Endothelial cell of umbilical vein (primary cell): ENCODE measurements at regions not wholly inside any gene's neighbourhood (a gene's known extent, or its start where the extent isn't known, plus 50 kb on each side); places are given as distances from the start of the nearest gene placed in this dataset.

Source experiments
- BruUV-seq: library from RNA; stranded (reverse); fragments of 400-500 nt; replicated peaks from 2 replicates; lab custom pipeline; 2021; lab: Mats Ljungman, UMichigan
- CTCF ChIA-PET: fragments of 300-600, 350-600 bp; sonication (Branson Sonifier 250); formaldehyde crosslinking; loops from one replicate; lab custom pipeline; 2021; ENCODE audit warnings: antibody characterized with exemption, inconsistent platforms; lab: Charles Lee
- POLR2A ChIA-PET: fragments of 300-600, 350-600 bp; sonication (Branson Sonifier 250); formaldehyde crosslinking; loops from one replicate; lab custom pipeline; 2021; ENCODE audit warnings: antibody characterized with exemption, inconsistent platforms; lab: Charles Lee
- DNase-seq: peaks from one replicate; pipeline ENCODE4 v3.0.0-alpha.2; 2011; ENCODE audit warnings: low read depth, low spot score
- FAIRE-seq: peaks from 2 replicates; lab custom pipeline; 2011; peaks lifted over from hg19 to GRCh38; lab: Jason Lieb, UNC
- H2AFZ ChIP-seq: 2 replicates; pipeline ENCODE4 v1.6.0; 2012; ENCODE audit warnings: low read depth, low read length, control low read depth, inconsistent platforms
- H3K27ac ChIP-seq: 2 replicates; pipeline ENCODE4 v1.5.1; 2011; ENCODE audit warnings: low read depth, mild to moderate bottlenecking, control low read depth, low read length, moderate library complexity; ENCODE audit not compliant: insufficient read depth
- H3K27me3 ChIP-seq, 2 experiments: 2 replicates each; pipeline versions ENCODE4 v1.6.0 to v1.6.1; 2011; ENCODE audit warnings: low read length in 2 of 2, mixed read lengths in 1 of 2; ENCODE audit not compliant: control insufficient read depth in 2 of 2, insufficient read depth in 2 of 2
- H3K36me3 ChIP-seq, 2 experiments: 2 replicates in 1 of 2; 3 replicates in 1 of 2; pipeline ENCODE4 v1.5.1; 2011; ENCODE audit warnings: low read length in 2 of 2, mild to moderate bottlenecking in 1 of 2, moderate library complexity in 1 of 2; ENCODE audit not compliant: control insufficient read depth in 2 of 2, insufficient read depth in 2 of 2; ENCODE audit errors: extremely low read depth in 1 of 2
- H3K4me1 ChIP-seq: 3 replicates; pipeline ENCODE4 v1.5.1; 2011; ENCODE audit warnings: mild to moderate bottlenecking, low read length; ENCODE audit not compliant: control insufficient read depth, insufficient read depth; ENCODE audit errors: extremely low read depth
- H3K4me2 ChIP-seq: 2 replicates; pipeline ENCODE4 v1.6.1; 2011; ENCODE audit warnings: low read length, control low read depth, mixed read lengths; ENCODE audit not compliant: insufficient read depth
- H3K4me3 ChIP-seq, 3 experiments: fragments of 200-600 bp in 1 of 3; sonication (generic), shearing (Covaris generic) in 1 of 3; replicated peaks in 1 of 3; 2 replicates each; pipeline ENCODE4 v1.5.1; 2011 to 2016; ENCODE audit warnings: control low read depth in 3 of 3, low read length in 3 of 3, mild to moderate bottlenecking in 2 of 3, inconsistent platforms in 1 of 3, low read depth in 1 of 3, moderate library complexity in 1 of 3; ENCODE audit not compliant: insufficient read depth in 1 of 3
- H3K79me2 ChIP-seq: 2 replicates; pipeline ENCODE4 v1.6.0; 2012; ENCODE audit warnings: low read length, inconsistent platforms; ENCODE audit not compliant: control insufficient read depth, insufficient read depth
- H3K9ac ChIP-seq: replicated peaks from 2 replicates; pipeline ENCODE3; 2011; ENCODE audit warnings: low read length, control low read depth; ENCODE audit not compliant: insufficient read depth; ENCODE audit errors: extremely low read depth
- H3K9me1 ChIP-seq: replicated peaks from 3 replicates; pipeline ENCODE4 v1.6.0; 2011; ENCODE audit warnings: mild to moderate bottlenecking, low read length; ENCODE audit not compliant: control insufficient read depth, insufficient read depth; ENCODE audit errors: extremely low read depth
- H3K9me3 ChIP-seq: replicated peaks from 2 replicates; pipeline ENCODE4 v1.5.1; 2012; ENCODE audit warnings: low read length, inconsistent platforms; ENCODE audit not compliant: control insufficient read depth, insufficient read depth
- H4K20me1 ChIP-seq: replicated peaks from 2 replicates; pipeline ENCODE3; 2011; ENCODE audit warnings: mild to moderate bottlenecking, low read length; ENCODE audit not compliant: control insufficient read depth, insufficient read depth; ENCODE audit errors: extremely low read depth
- EZH2 ChIP-seq: IDR thresholded peaks from 2 replicates; pipeline ENCODE4 v1.6.1; 2012; ENCODE audit warnings: borderline replicate concordance, low read depth, mild to moderate bottlenecking, moderate library complexity, low read length, inconsistent platforms; ENCODE audit not compliant: severe bottlenecking
- FOS ChIP-seq: IDR thresholded peaks from 2 replicates; pipeline ENCODE4 v1.6.1; 2011; ENCODE audit warnings: mild to moderate bottlenecking, low read length, moderate library complexity, borderline replicate concordance; ENCODE audit not compliant: insufficient read depth
- GATA2 ChIP-seq: IDR thresholded peaks from 2 replicates; pipeline ENCODE4 v1.7.0; 2011; ENCODE audit warnings: low read depth, mild to moderate bottlenecking, moderate library complexity, mixed read lengths, low read length; ENCODE audit not compliant: insufficient read length, insufficient read depth
- JUN ChIP-seq: IDR thresholded peaks from 2 replicates; pipeline ENCODE4 v1.6.1; 2011; ENCODE audit warnings: borderline replicate concordance, low read depth; ENCODE audit not compliant: insufficient read length, insufficient read depth
- MYC ChIP-seq: IDR thresholded peaks from one replicate; pipeline ENCODE4 v1.6.1; 2011; ENCODE audit warnings: mild to moderate bottlenecking, low read depth, low read length
- POLR2A ChIP-seq: IDR thresholded peaks from 2 replicates; pipeline ENCODE4 v1.6.1; 2012; ENCODE audit warnings: low read depth, mild to moderate bottlenecking, control low read depth, low read length
- POLR2AphosphoS5 ChIP-seq: IDR thresholded peaks from 2 replicates; pipeline ENCODE4 v1.6.1; 2012; ENCODE audit warnings: low read depth, mild to moderate bottlenecking, control low read depth, low read length, moderate library complexity; ENCODE audit not compliant: insufficient read depth
- dilution Hi-C: fragments of 300-500 bp; cut with MboI; formaldehyde crosslinking; loops from one replicate; pipeline ENCODE4 v1.15.0; 2019; ENCODE audit warnings: low sequenced_read_pairs; ENCODE audit not compliant: extremely low pct_ligation_motif_present
- intact Hi-C: fragments of 100-400 bp; cut with micrococcal nuclease; formaldehyde crosslinking; loops from one replicate; pipeline ENCODE4 v1.10.0; 2022
- TF ChIP-seq, protein P1 (sequence below), 2 donors: IDR thresholded peaks; 1 replicate in 1 of 2; 2 replicates in 1 of 2; pipeline ENCODE4 v1.5.1; 2011; ENCODE audit warnings: low read length in 2 of 2, mild to moderate bottlenecking in 2 of 2, moderate library complexity in 2 of 2, control low read depth in 1 of 2, inconsistent platforms in 1 of 2, low read depth in 1 of 2; ENCODE audit not compliant: insufficient read depth in 1 of 2; ENCODE audit errors: extremely low read depth in 1 of 2
- TF ChIP-seq, protein P2 (sequence below): IDR thresholded peaks from 2 replicates; pipeline ENCODE4 v1.6.1; 2011; ENCODE audit not compliant: insufficient read depth, insufficient read length

DNA sequence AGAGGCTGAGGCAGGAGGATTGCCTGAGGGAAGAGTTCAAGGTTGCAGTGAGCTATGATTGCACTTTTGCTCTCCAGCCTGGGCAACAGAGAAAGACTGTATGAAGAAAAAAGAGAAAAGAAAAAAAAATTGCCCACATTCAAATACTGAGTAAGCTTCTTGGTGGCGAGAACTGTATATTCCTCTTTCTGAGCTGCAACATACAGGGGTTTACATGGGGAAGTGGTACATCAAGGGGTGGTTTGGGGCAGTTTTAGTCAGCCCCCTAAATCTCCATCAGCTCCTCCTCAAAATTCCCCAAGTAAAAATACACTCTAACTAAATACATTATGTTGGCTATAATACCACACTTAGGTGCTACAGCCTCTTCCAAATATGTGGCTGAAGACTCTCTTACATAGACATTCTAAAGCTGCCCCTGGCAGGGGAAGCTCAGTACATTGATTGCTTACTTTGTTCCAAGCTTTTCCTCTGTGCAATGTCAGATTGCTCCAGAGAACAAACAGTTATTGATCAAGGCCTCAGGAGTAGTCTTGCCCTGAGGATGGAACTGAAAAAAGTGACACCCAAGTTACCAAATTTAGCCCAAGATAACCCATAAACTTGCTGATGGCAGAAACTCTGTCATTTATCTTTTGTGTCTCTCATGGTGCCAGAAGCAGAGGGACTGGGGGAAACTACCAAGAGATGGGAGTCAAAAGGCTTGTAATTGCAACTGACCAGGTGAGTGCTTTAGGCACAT, 107.4 kb upstream of the RIPOR2 start:
- no peak for TF ChIP-seq GATA2
- TF ChIP-seq, protein P1, sequence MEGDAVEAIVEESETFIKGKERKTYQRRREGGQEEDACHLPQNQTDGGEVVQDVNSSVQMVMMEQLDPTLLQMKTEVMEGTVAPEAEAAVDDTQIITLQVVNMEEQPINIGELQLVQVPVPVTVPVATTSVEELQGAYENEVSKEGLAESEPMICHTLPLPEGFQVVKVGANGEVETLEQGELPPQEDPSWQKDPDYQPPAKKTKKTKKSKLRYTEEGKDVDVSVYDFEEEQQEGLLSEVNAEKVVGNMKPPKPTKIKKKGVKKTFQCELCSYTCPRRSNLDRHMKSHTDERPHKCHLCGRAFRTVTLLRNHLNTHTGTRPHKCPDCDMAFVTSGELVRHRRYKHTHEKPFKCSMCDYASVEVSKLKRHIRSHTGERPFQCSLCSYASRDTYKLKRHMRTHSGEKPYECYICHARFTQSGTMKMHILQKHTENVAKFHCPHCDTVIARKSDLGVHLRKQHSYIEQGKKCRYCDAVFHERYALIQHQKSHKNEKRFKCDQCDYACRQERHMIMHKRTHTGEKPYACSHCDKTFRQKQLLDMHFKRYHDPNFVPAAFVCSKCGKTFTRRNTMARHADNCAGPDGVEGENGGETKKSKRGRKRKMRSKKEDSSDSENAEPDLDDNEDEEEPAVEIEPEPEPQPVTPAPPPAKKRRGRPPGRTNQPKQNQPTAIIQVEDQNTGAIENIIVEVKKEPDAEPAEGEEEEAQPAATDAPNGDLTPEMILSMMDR (IDR thresholded peaks at IDR 0.05; ENCODE audit: extremely low read depth in 1 of 2, insufficient read depth in 1 of 2, low read depth in 1 of 2, low read length in 2 of 2) = no peak
- no peak overlapping the region for H3K4me2 ChIP-seq
- peaks cover 12% of the 10 kb centered on the region for H3K4me1 ChIP-seq
- no peaks in the 10 kb centered on the region for H3K36me3 ChIP-seq
- dilution Hi-C loops = no loop called here
- no peaks in the 10 kb centered on the region for H3K9me1 ChIP-seq
- ChIA-PET POLR2A (no interaction called here), CTCF (interaction anchor here (1.0 to 1.3 kb wide), 3 partner anchors 15 to 187 kb away, joined by 3 read pairs; no protein-coding TSS in a partner anchor)
- H3K27me3 ChIP-seq = no peaks in the 10 kb centered on the region
- intact Hi-C loops = no loop called here
- no peak overlapping the region for H2AFZ ChIP-seq
- no peak for FAIRE-seq
- no peak for DNase-seq
- H3K27ac ChIP-seq = no peak overlapping the region
- H3K79me2 ChIP-seq = no peaks in the 10 kb centered on the region
- no peak overlapping the region for H3K4me3 ChIP-seq
- H3K9me3 ChIP-seq = no peaks in the 10 kb centered on the region
- no TSS peak for BruUV-seq
- H4K20me1 ChIP-seq = no peaks in the 10 kb centered on the region
- no peak overlapping the region for H3K9ac ChIP-seq

DNA sequence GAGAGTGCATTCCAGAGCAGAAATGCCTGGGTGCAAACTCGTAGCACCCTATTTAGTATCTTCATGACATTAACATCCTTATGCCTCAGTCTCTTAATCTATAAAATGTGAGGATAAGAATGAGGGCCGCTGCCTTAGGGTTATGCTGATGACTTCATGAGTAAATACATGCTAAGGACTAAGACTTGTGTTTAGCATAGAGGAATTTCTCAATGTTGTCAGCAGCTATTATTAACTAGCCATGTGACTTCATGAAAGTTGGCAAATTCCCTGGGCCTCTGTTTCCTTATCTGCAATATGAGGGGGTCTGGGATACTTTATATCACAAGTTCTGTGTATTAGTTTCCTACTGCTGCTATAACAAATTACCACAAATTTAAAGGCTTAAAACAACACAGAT, 108.1 kb upstream of the RIPOR2 start:
- no peak overlapping the region for H3K27ac ChIP-seq
- no peak overlapping the region for H3K4me3 ChIP-seq
- DNase-seq = no peak
- dilution Hi-C loops = no loop called here
- no peaks in the 10 kb centered on the region for H3K79me2 ChIP-seq
- intact Hi-C loops = no loop called here
- no peaks in the 10 kb centered on the region for H3K27me3 ChIP-seq
- H3K4me1 ChIP-seq = peaks cover 12% of the 10 kb centered on the region
- H3K36me3 ChIP-seq = no peaks in the 10 kb centered on the region
- ChIA-PET CTCF (interaction anchor here (1.3 kb wide), 1 partner anchor 188 kb away, joined by 3 read pairs; no protein-coding TSS in a partner anchor), POLR2A (no interaction called here)
- no peak overlapping the region for H2AFZ ChIP-seq
- FAIRE-seq = no peak
- H3K4me2 ChIP-seq = no peak overlapping the region
- no peaks in the 10 kb centered on the region for H4K20me1 ChIP-seq
- no peak for TF ChIP-seq POLR2AphosphoS5
- no peak for TF ChIP-seq EZH2
- TF ChIP-seq, protein P1 (IDR thresholded peaks at IDR 0.05; ENCODE audit: extremely low read depth in 1 of 2, insufficient read depth in 1 of 2, low read depth in 1 of 2, low read length in 2 of 2) = no peak
- TF ChIP-seq JUN = no peak
- no peak for TF ChIP-seq FOS
- TF ChIP-seq GATA2 = no peak
- no peak for TF ChIP-seq POLR2A
- no peak for TF ChIP-seq MYC
- TF ChIP-seq, protein P2, sequence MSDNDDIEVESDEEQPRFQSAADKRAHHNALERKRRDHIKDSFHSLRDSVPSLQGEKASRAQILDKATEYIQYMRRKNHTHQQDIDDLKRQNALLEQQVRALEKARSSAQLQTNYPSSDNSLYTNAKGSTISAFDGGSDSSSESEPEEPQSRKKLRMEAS = no peak
- H3K9ac ChIP-seq = no peak overlapping the region
- no peaks in the 10 kb centered on the region for H3K9me1 ChIP-seq
- H3K9me3 ChIP-seq = no peaks in the 10 kb centered on the region
- BruUV-seq = no TSS peak
